ENCODE measurements at regions not wholly inside any gene's neighbourhood (a gene's known extent, or its start where the extent isn't known, plus 50 kb on each side); places are given as distances from the start of the nearest gene placed in this dataset.
A peak's percentile ranks its signal among the peaks of the same experiment; 100 is the strongest.

DNA sequence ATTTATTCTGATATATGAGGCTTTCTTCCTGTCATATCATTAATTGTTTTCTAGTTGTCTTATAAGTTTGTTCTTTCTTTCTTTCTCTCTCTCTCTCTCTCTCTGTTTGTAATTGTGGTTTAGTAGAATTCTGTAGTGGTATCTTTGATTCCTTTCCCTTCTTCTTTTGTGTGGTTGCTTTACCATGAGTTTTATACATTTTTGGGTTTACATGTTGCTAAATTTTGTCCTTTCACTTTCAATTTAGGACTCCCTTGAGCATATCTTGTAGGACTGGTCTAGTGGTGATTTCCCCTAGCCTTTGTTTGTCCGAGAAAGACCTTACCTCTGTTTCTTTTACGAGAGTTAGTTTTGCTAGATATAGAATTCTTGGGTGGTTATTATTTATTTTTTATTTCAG, 162.3 kb upstream of the CHRM3 start:
- ATAC-seq (no peak), DNase-seq (no peak)
- intact Hi-C loops (cut with micrococcal nuclease), result no loop called here

DNA sequence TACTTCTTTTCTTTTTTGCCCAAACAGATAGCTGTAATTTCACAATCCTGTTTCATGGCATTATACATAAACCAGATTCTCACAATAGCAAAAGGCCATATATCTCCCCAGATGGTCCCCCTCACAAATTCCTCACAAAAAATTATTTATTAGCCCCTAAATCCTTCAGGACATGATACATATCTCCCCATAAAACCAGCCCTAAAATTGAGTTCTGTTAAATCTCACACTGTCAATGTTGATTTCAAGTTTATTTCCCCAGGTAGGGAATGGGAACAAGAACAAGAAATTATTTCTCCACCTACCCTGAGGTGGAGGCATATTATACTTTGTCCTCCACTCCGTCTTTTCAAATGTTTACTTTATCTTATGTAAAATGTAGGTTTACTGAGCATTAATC, 163.4 kb upstream of the CHRM3 start:
- no peak for DNase-seq
- intact Hi-C loops (cut with micrococcal nuclease), result no loop called here
- no peak for ATAC-seq

DNA sequence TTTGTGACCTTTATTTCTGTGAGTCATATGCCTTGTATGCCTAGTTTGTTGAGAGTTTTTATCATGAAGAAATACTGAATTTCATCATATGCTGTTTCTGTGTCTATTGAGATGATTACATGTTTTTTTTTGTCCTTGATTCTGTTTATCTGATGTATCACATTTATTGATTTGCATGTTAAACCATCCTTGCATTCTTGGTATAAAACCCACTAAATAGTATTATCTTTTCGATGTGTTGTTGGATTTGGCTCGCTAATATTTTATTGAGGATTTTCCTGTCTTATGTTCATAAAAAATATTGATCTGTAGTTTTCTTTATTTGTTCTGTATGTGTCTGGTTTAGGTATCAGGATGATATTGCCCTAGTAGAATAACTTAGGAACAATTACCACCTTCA, 164.7 kb upstream of the CHRM3 start:
- ATAC-seq (no peak), DNase-seq (no peak)
- intact Hi-C loops (cut with micrococcal nuclease), result no loop called here

DNA sequence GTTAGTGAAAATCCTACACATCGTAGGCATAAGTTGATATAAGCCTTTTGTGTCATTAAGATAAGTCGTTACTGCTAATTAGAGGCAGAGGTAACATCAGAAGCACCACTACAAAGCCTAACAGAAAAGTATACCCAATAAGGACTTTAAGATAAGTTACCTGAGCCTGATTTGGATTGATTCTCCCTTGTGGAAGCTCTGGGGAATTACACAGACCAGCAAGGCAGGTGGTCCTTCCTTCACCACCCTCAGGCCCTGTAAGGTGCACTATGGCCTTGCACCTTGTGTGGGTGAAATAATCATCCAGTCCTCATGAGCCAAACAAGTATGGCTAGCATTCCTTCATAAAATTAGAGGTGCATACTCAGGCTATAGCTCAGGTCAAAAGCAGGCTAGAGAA, 166.7 kb upstream of the CHRM3 start:
- ATAC-seq, result no peak
- intact Hi-C loops (cut with micrococcal nuclease), result no loop called here
- DNase-seq, result no peak

DNA sequence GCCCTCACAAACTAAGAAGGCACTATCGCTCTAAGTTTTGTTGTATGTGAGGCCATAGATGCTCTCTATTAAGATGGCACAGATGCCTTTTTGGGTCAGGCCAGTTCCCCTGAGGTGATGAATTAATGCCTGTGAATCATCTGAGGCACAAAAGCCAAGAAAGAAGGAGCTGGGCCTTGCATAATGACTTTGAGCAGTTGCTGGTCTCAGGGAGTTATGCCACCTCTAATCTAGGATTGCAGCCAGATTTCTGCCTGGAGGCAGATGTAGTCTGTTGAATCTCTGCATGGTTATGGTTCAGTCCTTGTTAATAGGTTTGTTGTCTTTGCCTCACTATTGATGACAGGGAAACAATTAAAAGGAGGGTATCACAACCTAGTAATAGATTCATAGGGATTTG, 168.1 kb upstream of the CHRM3 start:
- intact Hi-C loops (cut with micrococcal nuclease), result no loop called here
- ATAC-seq (no peak), DNase-seq (no peak)

DNA sequence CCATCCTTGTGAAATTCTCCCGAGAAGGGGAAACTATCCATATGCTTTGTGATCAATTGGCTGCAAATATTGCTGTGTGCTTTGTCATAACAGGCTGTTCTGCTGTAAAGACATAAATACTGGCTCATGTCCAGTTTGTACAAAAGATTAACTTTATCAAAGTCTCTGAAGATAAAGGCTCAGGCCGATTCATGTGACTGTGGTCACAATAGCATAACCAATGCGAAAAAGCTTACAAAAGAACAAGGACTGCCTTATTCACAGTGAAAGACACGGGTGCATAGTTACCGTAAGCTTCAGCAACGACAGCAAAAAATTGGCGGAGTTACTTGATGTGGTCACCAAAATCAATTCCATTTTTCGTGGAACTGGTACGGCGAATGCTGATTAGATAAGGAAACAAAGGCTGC, 173.6 kb upstream of the CHRM3 start:
- intact Hi-C loops (cut with micrococcal nuclease), result no loop called here
- ATAC-seq (no peak), DNase-seq (no peak)

DNA sequence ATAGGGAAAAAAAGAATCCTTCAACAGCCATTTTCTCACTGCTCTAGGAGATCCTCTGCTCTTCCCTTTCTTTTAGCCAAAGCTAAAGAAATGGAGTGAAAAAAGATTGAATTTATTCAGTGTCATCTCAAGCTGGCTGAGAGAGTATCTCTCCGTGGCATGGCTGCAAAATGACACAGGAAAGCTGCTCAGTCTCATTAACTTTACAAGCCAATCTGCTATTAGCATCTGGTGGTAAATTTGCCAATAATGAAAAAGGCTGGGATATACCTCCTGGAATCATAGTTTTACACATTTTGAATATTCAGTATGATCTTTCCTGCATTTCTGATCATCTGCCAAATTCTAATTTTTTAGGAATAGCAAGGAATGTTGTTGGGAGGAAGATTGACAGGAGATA, 176.8 kb upstream of the CHRM3 start:
- ATAC-seq (no peak), DNase-seq (no peak)
- intact Hi-C loops (cut with micrococcal nuclease), result no loop called here

DNA sequence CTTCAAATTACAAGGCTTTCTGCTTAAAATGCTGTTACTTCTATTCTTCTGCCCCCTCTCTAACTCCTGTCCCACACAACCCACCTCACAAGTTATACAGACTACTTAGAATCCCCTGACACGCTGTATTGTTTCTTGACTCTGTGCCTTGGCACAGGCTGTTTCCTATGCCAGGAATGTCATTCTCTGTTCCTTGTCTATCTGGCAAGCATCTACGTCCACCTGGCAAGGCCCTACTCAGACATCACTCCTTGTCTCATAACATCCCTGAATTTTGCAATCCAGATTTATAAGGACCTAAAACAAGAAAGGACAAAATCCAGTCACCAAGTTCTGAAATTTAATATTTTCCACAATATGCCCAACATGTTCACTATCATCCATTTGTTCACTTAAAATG, 182.0 kb upstream of the CHRM3 start:
- intact Hi-C loops (cut with micrococcal nuclease), result no loop called here
- ATAC-seq, result no peak

DNA sequence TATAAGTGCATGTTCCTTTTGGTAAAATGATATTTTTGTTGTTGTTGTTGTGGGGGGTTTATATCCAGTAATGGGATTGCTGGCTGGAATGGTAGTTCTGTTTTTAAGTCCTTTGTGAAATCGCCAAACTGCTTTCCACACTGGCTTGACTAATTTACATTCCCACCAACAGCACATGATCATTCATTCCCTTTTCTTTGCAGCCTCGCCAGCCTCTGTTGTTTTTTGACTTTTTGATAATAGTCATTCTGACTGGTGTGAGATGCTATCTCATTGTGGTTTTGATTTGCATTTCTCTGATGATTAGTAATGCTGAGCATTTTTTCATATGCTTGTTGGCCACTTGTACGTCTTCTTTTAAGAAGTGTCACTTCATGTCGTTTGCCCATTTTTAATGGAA, 188.5 kb upstream of the CHRM3 start:
- intact Hi-C loops (cut with micrococcal nuclease), result no loop called here
- DNase-seq (no peak), ATAC-seq (no peak)

More for the DNA sequence above, 182.0 kb upstream of the CHRM3 start:
- DNase-seq, result no peak

DNA sequence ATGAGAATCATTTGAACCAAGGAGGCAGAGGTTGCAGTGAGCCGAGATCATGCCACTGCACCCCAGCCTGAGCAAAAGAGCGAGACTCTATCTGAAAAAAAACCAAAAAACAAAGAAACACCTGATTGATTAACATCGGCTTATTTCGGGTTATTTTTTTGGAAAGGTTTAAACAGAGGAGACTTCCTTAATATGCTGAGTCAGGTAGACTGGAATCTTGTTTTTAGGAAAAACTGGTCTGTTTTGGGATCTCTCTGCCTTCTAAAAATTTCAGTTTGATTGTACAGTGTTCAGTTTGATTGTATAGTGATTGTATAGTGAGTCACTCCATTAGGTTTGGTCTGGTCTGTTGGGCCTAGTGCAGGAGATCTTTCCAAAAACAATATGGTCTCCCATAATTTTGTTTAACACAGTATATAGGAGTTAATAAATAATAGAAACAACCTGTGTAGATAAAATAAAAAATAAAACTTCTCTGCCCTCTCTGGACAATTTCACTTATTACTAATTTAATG, 196.3 kb upstream of the CHRM3 start:
- ATAC-seq (no peak), DNase-seq (no peak)
- intact Hi-C loops (cut with micrococcal nuclease), result no loop called here

DNA sequence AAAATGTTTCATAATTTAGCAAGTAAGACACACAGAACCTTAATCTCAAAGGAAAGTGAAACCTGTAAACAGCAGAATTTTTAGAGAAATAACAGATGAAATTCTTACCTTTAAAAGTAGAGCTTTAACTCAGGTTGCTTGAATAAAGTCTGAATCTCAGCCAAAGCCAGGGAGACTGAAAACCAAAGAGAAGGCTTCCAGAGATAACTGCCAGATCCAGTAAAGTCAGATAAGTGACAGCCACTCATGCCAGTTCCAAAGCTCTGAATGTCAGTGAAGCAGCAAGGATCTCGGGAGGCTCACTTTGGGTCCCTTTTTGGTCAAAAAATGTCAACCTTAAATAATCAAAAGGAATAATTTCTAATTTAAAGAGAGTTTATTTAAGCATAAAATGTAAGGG, 199.9 kb upstream of the CHRM3 start:
- DNase-seq (no peak), ATAC-seq (no peak)
- intact Hi-C loops (cut with micrococcal nuclease), result no loop called here

DNA sequence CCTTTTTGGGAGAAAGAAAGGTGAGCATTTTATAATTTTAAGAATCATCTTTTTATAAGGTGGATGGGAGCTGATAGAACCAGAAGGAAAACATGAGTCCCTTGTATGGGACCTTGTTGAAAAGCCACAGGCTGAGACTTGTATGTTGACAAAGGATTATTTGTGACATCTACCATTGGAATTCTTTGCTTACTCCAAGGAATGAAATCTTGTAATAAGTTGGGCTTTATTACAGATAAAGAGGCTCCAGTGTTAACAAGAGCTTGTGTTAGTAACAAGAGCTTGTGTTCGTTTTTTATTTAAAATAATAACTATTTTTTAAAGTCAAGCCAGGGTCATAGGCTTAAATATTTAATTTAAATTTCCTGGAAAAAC, 201.1 kb upstream of the CHRM3 start:
- intact Hi-C loops (cut with micrococcal nuclease), result no loop called here
- ATAC-seq (no peak), DNase-seq (no peak)

DNA sequence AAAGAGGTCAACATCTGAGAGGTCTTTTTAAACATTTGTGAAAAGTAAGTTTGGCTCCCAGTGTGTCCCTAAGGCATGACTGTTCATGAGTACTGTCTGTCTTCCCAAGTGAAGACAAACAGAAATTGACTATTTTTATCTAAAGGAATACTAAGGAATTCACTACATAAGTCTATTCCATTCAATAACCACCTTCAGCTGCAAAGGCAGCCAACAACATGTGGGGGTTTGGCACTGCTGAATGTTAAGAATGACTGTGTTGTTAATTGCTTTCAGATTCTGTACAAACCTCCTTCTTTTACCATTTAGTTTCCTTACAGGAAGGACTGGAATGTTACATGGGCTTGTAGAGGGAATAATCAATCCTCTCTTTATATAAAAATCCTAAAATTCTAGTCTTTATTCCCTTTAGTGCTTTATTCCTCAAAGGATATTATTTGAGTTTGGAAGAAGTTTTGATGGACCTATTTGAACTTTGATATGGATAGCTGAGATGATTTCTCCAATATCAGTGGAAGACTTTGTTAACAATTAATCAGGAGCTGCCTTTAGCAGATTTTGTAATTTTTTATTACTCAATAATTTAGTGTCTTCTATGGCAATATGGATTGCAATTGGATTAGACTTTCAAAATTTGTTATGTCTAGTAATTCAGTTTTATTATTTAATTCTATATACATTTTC, 201.7 kb upstream of the CHRM3 start:
- peak; percentile 27 for ATAC-seq
- DNase-seq, result no peak
- intact Hi-C loops (cut with micrococcal nuclease), result no loop called here

DNA sequence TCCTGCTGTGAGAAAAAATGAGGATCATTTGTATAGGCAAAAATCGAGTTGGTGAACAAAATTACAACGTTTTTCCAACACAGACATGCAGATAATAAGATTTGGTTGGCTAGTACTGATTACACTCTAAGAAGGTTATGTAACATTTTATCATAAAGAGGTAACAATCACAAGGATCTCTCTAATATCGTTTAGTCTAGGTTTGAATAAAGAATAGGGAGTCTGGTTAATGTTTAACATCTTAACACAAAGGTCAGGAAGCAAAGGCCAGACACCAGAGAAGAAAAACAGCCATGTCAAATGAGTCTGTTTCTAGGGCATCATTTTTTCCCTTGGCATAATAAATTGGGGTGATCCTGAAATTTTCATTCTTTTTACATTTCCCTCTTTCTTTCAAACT, 207.4 kb upstream of the CHRM3 start:
- ATAC-seq, result no peak
- intact Hi-C loops (cut with micrococcal nuclease), result no loop called here
- no peak for DNase-seq

DNA sequence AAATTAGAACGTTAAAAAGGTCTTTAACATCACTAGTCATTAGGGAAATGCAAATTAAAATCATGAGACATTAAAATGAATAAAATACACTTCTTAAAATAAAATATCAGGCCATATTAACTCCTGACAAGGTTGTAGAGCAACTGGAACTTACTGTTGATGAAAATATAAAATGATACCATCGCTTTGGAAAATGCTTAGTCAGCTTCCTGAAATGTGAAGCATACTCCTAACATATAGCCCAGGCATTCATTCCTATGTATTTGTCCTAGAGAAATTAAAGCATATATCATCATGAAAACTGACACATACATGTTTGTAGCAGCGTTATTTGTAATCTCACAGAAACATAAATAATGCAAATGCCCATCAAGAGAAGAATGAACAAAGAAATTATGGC, 211.5 kb upstream of the CHRM3 start:
- ATAC-seq (no peak), DNase-seq (no peak)
- intact Hi-C loops (cut with micrococcal nuclease), result no loop called here

DNA sequence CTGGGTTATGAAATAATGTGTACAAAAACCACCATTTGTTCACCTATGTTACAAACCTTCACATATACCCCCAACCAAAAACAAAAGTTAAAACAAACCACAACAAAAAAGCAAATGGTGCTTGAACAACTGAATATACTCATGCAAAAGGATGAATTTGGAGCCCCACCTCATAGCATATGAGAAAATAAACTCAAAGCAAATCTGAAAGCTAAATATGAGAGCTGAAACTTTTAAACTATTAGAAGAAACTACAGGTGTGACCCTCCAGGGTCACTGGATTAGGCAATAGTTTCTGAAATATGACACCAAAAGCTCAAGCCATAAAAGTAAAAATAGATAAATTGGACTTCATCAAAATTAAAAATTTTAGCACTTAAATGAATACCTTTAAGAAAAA, 215.5 kb upstream of the CHRM3 start:
- ATAC-seq, result no peak
- intact Hi-C loops (cut with micrococcal nuclease), result no loop called here

DNA sequence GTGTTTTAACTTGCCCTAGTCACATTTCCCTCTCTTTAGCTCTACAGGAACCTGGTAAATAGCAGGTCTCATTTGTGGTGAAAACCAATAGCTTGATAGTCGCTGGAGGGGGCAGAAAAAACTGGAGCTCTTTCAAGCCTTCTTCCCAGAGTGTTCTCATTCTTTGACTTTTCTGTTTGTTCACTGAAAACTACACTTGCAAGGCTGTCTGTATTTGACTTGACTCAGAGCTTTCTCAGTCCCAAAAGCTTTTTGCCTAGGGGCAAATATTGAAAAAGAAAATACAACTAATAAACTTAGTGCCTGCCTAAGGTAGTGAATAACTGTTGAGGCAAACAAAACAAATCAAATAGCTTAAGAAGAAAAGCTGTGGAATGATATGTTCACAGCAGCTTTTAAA, 217.1 kb upstream of the CHRM3 start:
- DNase-seq (no peak), ATAC-seq (no peak)
- intact Hi-C loops (cut with micrococcal nuclease), result no loop called here

More for the DNA sequence above, 215.5 kb upstream of the CHRM3 start:
- DNase-seq, result no peak

DNA sequence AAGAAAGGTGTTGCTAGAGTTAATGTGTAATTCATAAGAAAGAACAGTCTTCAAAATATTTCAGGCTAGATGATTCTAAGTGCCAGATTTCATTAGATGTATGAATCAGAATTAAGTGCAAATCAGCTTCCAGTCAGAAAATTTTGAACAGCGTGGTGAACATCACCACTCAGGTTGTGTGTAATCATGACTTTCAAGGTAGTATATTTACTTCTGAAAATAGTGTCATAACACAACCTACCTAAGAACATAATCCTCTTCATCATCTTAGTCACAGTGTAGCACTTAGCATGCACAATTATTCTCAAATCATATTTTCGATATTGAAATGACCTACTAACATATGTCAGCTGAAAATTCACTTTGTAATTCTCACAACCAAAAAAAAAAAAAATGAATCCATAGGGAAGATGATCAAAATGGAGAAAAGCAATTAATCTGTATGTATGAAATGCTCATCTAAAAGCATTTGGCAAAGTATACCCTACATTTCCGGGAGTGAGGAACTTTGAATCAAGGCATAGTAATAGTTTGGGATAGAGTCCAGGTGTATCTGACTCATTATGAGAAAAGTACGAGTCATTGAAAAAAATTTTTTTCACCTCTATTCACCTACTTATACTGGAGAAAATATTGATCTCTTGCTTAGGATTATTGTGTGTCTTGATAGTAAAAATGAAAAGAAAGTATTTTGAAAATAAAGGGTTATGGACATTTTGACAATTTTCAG, 221.8 kb upstream of the CHRM3 start:
- DNase-seq (no peak), ATAC-seq (no peak)
- intact Hi-C loops (cut with micrococcal nuclease), result no loop called here

DNA sequence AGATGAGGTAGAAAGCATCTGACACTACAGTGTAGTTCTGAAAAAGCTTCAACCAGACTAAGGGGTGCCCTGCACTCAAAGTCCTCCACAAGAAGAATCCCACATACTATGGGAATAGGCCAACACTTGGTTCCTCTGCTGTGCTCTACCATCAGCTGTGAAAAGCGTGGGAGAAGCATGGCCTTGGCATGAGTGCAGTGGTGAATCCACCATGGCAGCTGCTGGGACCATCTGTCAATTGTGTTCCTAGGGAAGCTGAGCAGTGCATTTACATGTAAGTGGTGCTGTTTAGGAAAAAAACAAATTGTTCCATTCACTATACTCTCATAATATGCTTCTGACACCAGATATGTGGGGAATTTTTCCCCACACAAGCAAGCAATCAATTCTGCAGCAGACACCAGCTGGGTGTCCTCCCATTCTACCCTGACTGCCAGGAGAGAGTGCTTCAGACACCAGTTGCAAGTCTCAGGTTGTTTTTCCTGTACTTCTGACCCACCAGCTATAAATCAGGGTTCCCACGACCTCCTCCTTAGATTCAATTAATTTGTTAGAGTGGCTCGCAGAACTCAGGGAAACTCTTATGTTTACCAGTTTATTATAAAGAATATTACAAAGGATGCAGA, 230.8 kb upstream of the CHRM3 start:
- ATAC-seq, result no peak

DNA sequence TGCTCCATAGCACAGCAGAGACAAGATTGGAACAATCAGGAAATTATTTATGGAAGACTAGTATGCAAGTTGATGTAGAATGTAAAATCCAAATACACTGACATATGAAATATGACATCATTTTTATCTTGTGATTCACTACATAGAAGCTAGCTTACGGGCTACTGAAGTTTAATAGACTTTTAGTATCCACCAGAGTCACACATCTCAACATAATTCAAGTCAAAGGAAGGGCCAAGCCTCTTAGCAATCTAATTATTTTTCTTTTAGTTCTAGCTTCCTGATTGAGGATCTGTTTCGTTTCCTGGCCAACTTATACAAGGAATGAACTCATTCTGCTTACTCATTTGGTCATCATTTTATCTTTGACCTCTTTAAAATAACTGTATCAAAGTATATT, 234.4 kb upstream of the CHRM3 start:
- ATAC-seq (no peak), DNase-seq (no peak)
- intact Hi-C loops (cut with micrococcal nuclease), result no loop called here

More for the DNA sequence above, 230.8 kb upstream of the CHRM3 start:
- no peak for DNase-seq
- intact Hi-C loops (cut with micrococcal nuclease), result no loop called here

DNA sequence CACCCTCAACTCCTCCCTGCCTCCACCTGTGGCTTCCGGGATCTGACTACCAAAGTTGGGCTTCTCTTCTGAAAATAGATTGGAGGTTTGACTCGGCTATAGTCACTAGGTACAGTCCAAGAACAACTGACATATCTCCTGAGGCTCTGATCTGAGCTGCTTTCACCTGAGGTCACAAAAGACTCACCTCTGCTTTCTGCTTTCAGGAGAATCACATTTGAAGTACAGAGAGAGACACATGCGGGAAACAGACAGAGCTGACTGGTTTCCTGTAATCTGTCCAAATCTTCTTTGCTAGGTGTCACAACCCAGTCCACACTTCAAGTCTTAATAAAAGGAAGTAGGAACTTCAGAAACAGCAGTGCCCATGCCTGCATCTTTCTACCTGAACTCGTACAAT, 245.4 kb upstream of the CHRM3 start:
- DNase-seq (no peak), ATAC-seq (no peak)
- intact Hi-C loops (cut with micrococcal nuclease), result no loop called here

Measured in left ventricle myocardium superior (tissue), 1 donor.